IgD-negative memory B cell (primary cell): ENCODE measurements at regions not wholly inside any gene's neighbourhood (a gene's known extent, or its start where the extent isn't known, plus 50 kb on each side); places are given as distances from the start of the nearest gene placed in this dataset.
"Not testable (repeated sequence)": the region's sequence is repeated elsewhere in the genome, so short reads cannot be mapped to it uniquely, and the experiment has no call there.

Experiments
- H3K27ac Mint-ChIP-seq, 3 donors: one replicate each; pipeline ENCODE4 v1.8.0; 2020 to 2022; ENCODE audit warnings: mild to moderate bottlenecking in 3 of 3, mixed read lengths in 3 of 3, moderate library complexity in 1 of 3
- H3K27me3 Mint-ChIP-seq: one replicate; pipeline ENCODE4 v1.8.0; 2021; ENCODE audit warnings: mixed read lengths
- H3K36me3 Mint-ChIP-seq: one replicate; pipeline ENCODE4 v1.8.0; 2020; ENCODE audit warnings: mild to moderate bottlenecking, mixed read lengths
- H3K4me1 Mint-ChIP-seq, 3 donors: one replicate each; pipeline ENCODE4 v1.8.0; 2020 to 2022; ENCODE audit warnings: mixed read lengths in 3 of 3, mild to moderate bottlenecking in 1 of 3
- H3K4me3 Mint-ChIP-seq, 4 donors: one replicate each; pipeline ENCODE4 v1.8.0; 2020 to 2022; ENCODE audit warnings: mild to moderate bottlenecking in 4 of 4, mixed read lengths in 4 of 4, moderate library complexity in 3 of 4
- H3K9me3 Mint-ChIP-seq, 3 donors: one replicate each; pipeline ENCODE4 v1.8.0; 2020 to 2021; ENCODE audit warnings: mixed read lengths in 3 of 3, mild to moderate bottlenecking in 1 of 3

DNA sequence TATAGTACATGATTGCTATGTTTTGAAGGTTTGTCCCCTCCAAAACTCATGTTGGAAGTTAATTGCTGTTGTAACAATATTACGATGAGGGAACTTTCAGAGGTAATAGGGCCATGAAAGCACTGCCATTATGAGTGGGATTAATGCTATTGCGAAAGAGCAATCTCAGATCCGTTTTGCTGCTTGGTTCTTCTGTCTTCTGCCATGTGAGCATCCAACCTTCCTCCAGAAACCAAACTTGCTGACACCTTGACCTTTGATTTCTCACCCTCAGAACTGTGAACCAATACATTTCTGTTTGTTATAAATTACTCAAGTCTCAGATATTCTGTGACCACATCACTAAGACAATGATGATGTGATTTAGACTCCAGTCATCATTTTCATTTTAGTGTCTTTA, 2590.9 kb downstream of the PCDH9 start:
- no peaks in the 10 kb centered on the region for H3K27me3 Mint-ChIP-seq
- no peak overlapping the region for H3K4me3 Mint-ChIP-seq
- H3K9me3 Mint-ChIP-seq: peaks cover 0 to 10% (median 2%) of the 10 kb centered on the region in 3 donors
- H3K4me1 Mint-ChIP-seq: no peaks in the 10 kb centered on the region
- no peak overlapping the region for H3K27ac Mint-ChIP-seq
- no peaks in the 10 kb centered on the region for H3K36me3 Mint-ChIP-seq

DNA sequence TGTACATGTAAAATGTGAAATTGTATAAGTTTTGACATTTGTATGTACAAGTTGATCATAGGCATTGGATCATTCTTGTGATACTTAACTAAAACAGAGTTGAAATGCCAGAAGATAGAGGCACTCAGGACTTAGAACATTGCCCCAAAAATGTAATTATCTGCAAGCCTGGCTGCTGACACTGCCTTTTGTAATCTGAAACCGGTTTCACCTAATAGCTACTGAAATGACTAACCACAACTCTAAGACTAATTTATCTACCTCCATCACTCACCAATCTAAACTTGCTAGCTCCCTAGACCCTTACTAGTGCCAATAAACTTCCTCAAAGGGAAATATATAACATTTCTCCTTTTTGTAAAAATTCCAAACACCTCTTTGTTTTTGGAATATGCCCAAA, 2596.2 kb downstream of the PCDH9 start:
- Mint-ChIP-seq H3K9me3 (peaks cover 0 to 2% (median 0%) of the 10 kb centered on the region in 3 donors), H3K36me3 (no peaks in the 10 kb centered on the region), H3K27me3 (no peaks in the 10 kb centered on the region), H3K4me1 (no peaks in the 10 kb centered on the region), H3K27ac (no peak overlapping the region), H3K4me3 (no peak overlapping the region)

DNA sequence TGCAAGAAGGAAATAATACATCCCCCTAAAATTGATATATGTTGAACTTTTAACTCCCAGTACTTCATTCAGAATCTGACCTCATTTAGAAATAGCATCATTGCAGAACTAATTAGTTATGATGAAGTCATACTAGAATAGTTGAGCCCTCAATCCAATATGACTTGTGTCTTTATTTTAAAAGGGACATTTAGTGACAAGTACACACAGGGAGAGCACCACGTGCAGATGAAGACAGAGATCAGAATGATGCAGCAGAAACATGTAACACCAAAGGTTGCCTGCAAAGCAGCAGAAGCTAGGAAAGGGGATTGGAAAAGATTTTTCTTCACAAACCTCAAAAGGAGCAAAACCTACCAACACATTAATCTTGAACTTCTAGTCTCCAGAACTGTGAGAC, 2602.5 kb downstream of the PCDH9 start:
- no peaks in the 10 kb centered on the region for H3K27me3 Mint-ChIP-seq
- no peak overlapping the region for H3K4me3 Mint-ChIP-seq
- H3K9me3 Mint-ChIP-seq: peaks cover 0 to 2% (median 0%) of the 10 kb centered on the region in 3 donors
- H3K27ac Mint-ChIP-seq: no peak overlapping the region
- H3K4me1 Mint-ChIP-seq: no peaks in the 10 kb centered on the region
- no peaks in the 10 kb centered on the region for H3K36me3 Mint-ChIP-seq

DNA sequence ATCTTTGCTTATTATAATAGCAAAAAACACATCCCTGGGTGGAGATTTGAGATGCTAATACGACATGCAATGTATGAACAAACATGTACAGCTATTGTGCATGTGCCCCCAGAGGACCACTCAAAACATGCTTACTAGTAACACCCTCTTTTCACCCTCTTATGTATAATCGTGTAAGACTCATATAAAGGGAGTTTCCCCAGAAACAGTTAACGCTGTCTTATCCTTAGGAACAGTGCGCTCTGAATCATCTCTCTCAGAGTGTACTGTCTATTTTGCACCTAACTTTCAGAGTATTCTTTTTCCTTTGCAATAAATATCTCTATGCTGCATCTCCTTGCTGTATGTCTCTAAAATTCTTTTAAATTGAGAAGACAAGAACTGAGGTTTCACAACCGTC, 2604.0 kb downstream of the PCDH9 start:
- no peaks in the 10 kb centered on the region for H3K4me1 Mint-ChIP-seq
- no peaks in the 10 kb centered on the region for H3K27me3 Mint-ChIP-seq
- peaks cover 0 to 2% (median 0%) of the 10 kb centered on the region in 3 donors for H3K9me3 Mint-ChIP-seq
- H3K4me3 Mint-ChIP-seq: no peak overlapping the region
- no peak overlapping the region for H3K27ac Mint-ChIP-seq
- H3K36me3 Mint-ChIP-seq: no peaks in the 10 kb centered on the region

DNA sequence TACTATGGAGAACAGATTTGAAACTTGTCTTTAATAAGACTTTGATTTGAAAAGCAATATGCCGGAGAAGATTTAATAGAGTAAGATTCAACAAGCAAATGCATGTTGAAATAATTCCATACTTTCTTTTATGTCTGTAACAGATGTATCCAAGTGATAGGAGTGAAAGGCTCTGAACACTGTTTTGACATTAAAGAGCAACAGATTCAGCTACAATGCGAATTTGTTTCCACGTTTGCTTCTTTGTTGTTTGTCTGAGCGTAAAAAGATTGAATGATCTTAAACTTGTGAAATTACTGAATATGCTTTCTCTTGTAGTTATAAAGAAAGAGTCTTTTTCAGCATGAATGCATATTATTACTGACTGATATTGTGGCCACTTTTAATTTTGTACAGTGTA, 2612.9 kb downstream of the PCDH9 start:
- H3K4me1 Mint-ChIP-seq: no peaks in the 10 kb centered on the region
- no peak overlapping the region for H3K4me3 Mint-ChIP-seq
- H3K36me3 Mint-ChIP-seq: no peaks in the 10 kb centered on the region
- no peaks in the 10 kb centered on the region for H3K27me3 Mint-ChIP-seq
- H3K9me3 Mint-ChIP-seq: peaks cover 1 to 14% (median 3%) of the 10 kb centered on the region in 3 donors
- H3K27ac Mint-ChIP-seq: no peak overlapping the region

DNA sequence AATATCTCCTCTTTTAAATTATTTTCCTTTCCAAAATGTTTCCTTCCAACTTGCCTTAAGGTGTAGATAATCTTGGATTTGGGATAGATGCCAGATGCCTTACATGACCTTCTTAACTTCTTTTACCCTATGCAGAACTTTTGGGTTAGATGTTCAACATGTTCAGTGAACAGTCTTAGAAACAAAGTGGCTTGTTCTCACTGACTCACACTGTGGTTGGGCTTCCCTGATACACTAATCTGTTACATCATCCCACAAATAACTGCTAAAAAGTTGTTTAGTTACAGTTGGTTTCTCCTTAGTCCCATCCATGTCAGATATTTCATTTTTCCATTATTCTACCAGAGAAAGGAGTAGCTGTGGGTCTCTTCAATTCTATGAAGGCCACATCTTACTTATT, 2638.2 kb downstream of the PCDH9 start:
- Mint-ChIP-seq H3K4me3 (no peak overlapping the region), H3K36me3 (no peaks in the 10 kb centered on the region), H3K27ac (no peak overlapping the region), H3K9me3 (peaks cover 0 to 6% (median 4%) of the 10 kb centered on the region in 3 donors), H3K4me1 (no peaks in the 10 kb centered on the region), H3K27me3 (no peaks in the 10 kb centered on the region)

DNA sequence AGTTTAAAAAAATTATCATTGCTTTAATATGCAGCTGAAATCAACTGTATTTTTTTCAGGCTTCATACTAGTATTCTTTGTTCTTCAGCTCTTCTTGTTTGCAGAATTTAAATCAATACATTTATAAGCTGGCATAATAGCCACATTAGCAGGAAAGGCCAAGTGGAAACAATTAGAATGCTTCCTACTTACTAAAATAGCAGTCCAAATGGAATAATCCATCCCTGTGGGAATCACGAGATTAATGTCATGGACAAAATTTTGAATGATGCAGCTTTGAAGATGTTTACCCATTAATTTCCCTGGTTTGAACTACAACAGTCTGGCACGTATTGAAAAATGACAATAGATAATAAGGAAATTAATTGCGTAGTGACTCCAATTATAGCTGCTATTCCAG, 2650.8 kb downstream of the PCDH9 start:
- H3K36me3 Mint-ChIP-seq: no peaks in the 10 kb centered on the region
- H3K9me3 Mint-ChIP-seq: peaks cover 2 to 4% (median 3%) of the 10 kb centered on the region in 3 donors
- H3K27me3 Mint-ChIP-seq: no peaks in the 10 kb centered on the region
- H3K27ac Mint-ChIP-seq: no peak overlapping the region
- no peaks in the 10 kb centered on the region for H3K4me1 Mint-ChIP-seq
- H3K4me3 Mint-ChIP-seq: no peak overlapping the region

DNA sequence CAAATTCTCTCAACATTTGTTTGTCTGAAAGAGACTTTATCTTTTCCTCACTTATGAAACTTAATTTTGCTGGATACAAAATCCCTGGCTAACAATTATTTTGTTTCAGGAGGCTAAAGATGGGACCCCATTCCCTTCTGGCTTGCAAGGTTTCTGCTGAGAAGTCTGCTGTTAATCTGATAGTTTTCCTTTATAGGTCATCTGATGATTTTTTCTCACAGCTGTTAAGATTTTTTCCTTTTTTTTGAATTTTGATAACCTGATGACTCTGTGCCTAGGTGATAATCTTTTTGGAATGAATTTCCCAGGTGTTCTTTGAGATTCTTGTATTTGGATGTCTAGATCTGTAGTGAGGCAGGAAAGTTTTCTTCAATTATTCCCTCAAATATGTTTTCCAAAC, 2661.4 kb downstream of the PCDH9 start:
- no peaks in the 10 kb centered on the region for H3K4me1 Mint-ChIP-seq
- no peaks in the 10 kb centered on the region for H3K27me3 Mint-ChIP-seq
- no peak overlapping the region for H3K27ac Mint-ChIP-seq
- no peak overlapping the region for H3K4me3 Mint-ChIP-seq
- no peaks in the 10 kb centered on the region for H3K36me3 Mint-ChIP-seq
- H3K9me3 Mint-ChIP-seq: peaks cover 2 to 15% (median 10%) of the 10 kb centered on the region in 3 donors

DNA sequence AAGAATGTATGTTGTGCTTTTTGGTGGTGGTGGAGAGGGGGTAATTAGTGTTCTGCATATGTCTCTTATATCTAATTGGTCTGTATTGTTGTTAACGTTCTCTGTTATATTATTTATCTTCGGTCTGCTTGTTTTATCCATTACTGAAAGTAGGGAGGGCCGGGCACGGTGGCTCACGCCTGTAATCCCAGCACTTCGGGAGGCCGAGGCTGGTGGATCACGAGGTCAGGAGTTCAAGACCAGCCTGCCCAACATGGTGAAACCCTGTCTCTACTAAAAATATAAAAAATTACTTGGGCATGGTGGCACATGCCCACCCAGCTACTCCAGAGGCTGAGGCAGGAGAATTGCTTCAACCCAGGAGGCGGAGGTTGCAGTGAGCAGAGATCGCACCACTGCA, 2672.1 kb downstream of the PCDH9 start:
- not testable (repeated sequence) for H3K9me3 Mint-ChIP-seq, H3K4me1 Mint-ChIP-seq, H3K4me3 Mint-ChIP-seq, H3K36me3 Mint-ChIP-seq, H3K27ac Mint-ChIP-seq, H3K27me3 Mint-ChIP-seq

DNA sequence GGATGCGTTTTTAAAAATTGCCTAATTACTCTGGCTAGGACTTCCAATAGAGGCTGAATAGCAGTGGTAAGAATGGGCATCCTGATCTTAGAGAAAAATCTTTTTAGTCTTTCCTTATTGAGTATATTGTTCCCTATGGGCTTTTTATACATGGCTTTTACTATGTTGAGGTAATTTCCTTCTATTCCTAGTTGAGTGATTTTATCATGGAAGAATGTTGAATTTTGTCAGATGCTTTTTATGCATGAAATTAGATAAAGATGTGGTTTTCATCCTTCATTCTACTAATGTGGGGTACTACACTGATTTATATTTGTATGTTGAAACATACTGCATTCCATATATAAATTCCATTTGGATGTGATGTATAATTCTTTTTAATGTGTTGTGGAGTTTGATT, 2673.8 kb downstream of the PCDH9 start:
- H3K36me3 Mint-ChIP-seq: no peaks in the 10 kb centered on the region
- H3K9me3 Mint-ChIP-seq: peaks cover 0 to 10% (median 2%) of the 10 kb centered on the region in 3 donors
- H3K4me1 Mint-ChIP-seq: no peaks in the 10 kb centered on the region
- H3K4me3 Mint-ChIP-seq: no peak overlapping the region
- no peak overlapping the region for H3K27ac Mint-ChIP-seq
- no peaks in the 10 kb centered on the region for H3K27me3 Mint-ChIP-seq

DNA sequence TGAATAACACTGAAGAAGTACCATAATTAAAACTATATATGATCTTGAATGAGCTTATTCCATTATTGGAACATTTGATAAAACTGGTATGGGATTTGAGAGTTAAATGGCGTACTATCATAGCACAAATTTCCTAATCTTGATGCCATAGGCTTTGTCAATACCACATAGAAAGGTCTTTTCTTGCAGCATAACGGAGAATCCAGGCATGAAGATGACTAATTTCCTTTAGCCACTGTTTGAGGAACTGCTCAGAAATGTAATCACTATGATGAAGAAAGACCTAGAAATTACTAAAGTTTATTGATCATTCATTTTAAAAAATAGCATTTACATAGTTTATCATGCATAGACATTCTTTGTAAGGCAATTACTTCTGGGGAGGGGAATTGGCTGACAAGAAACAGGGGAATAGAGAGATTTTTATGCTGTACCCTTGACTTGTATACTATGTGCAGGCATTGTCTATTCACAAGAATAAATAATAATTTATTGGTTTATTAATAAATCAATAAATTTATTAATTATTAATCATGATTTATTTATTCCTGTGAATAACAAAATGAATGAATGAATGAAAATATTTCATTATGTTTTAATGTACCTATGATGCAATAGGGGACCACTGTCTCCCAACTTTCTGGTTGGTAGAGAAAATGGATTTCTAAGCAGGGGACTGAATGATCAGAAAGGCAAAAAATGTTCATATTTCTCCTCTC, 2676.6 kb downstream of the PCDH9 start:
- Mint-ChIP-seq H3K27me3 (no peaks in the 10 kb centered on the region), H3K36me3 (no peaks in the 10 kb centered on the region), H3K4me3 (no peak overlapping the region), H3K9me3 (peaks cover 0 to 10% (median 6%) of the 10 kb centered on the region in 3 donors), H3K4me1 (no peaks in the 10 kb centered on the region), H3K27ac (no peak overlapping the region)

DNA sequence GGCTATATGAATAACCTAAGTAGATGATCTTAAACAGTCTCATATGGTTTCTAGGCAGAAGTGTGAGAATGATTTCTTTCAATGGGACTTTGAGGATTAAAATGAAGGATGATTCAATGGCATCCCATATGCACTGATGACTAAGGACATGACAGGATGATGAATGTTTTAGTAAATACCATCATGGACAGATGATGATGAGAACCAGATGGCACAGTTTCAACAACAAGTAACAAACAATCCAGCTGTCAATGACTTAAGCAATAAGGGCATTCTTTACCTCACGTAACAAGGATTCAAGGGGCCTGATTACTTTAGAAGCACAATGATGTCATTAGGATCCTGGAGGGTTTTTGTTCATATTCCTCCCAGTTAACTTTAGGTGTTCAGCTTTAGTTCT, 2678.4 kb downstream of the PCDH9 start:
- Mint-ChIP-seq H3K36me3 (no peaks in the 10 kb centered on the region), H3K4me3 (no peak overlapping the region), H3K27me3 (no peaks in the 10 kb centered on the region), H3K27ac (no peak overlapping the region), H3K9me3 (peaks cover 0 to 7% (median 5%) of the 10 kb centered on the region in 3 donors), H3K4me1 (peaks cover 0 to 1% (median 0%) of the 10 kb centered on the region in 3 donors)

DNA sequence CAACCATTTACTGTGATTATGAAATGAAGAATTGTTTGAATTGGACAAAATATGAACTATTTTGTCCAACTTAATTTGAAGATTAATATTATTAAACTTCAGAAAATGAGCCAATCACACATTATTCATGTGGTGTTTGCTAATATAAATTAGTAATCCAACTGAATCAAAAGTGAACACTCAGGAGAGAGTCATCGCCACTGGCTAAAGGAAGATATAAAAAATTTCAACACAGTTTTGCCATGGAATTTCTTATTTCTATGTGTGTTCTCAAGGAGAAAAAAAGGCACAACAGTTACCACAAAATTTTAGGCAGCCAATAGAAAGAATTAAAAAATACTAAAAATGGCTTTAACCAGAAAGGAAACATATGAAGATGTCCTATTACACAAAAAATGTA, 2683.8 kb downstream of the PCDH9 start:
- Mint-ChIP-seq H3K9me3 (peaks cover 0 to 12% (median 0%) of the 10 kb centered on the region in 3 donors), H3K4me3 (no peak overlapping the region), H3K36me3 (no peaks in the 10 kb centered on the region), H3K27me3 (no peaks in the 10 kb centered on the region), H3K27ac (no peak overlapping the region), H3K4me1 (peaks cover 0 to 1% (median 0%) of the 10 kb centered on the region in 3 donors)

DNA sequence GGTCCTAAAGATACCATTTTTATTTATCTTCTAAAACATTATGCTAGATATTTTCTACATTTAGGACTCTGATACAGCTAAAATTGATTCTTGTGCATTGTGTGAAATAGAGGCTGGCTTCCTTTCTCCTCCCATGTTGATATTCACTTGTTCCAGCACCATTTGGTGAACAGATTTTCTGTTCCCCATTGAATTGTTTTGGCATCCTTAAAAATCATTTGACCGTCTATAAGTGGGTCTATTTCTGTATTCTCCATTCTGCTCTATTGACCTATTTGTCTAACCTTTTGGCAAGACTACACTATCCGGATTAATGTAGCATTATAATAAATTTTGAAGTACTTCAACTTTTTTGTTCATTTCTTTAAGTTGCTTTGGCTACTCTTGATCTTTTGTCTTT, 2689.2 kb downstream of the PCDH9 start:
- no peak overlapping the region for H3K4me3 Mint-ChIP-seq
- peaks cover 0 to 5% (median 0%) of the 10 kb centered on the region in 3 donors for H3K9me3 Mint-ChIP-seq
- no peak overlapping the region for H3K27ac Mint-ChIP-seq
- no peaks in the 10 kb centered on the region for H3K27me3 Mint-ChIP-seq
- no peaks in the 10 kb centered on the region for H3K36me3 Mint-ChIP-seq
- H3K4me1 Mint-ChIP-seq: no peaks in the 10 kb centered on the region

DNA sequence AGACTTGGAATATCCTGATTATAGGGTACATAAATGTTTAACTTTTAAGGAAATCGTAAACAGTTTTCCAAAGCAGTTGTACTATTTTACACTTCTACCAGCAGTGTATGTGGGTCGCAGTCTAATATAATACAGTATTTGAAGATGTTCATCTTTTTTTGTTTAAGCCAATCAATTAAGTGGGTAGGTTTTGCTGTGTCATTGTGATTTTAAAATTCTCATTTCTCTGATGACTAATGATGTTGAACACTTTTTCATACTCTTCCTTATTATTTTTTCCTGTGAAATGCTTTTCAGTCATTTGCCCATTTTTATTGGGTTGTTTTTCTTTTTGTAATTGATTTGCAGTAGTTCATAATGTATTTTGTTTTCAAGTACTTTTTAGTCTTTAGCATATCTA, 2689.7 kb downstream of the PCDH9 start:
- no peak overlapping the region for H3K4me3 Mint-ChIP-seq

DNA sequence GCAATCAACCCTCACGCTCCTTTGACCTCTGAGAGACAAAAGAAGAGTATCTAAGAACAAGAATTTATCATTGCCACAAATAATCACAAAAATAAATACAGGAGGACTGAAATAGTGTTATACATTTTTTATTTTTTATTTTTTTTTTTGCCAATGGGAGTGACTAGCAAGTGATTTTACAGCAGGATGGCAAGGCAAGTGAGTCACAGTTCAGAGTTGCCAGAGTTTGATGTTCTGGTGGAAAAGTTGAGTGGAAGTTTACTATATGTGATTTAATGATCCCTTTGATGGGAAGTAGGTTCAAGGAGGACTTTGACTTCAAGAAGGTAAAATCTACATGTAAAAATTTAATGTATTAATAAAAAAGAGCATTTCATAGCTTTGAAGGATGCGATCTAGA, 2691.4 kb downstream of the PCDH9 start:
- Mint-ChIP-seq H3K4me1 (no peaks in the 10 kb centered on the region), H3K4me3 (no peak overlapping the region), H3K9me3 (peaks cover 0 to 3% (median 0%) of the 10 kb centered on the region in 3 donors), H3K36me3 (no peaks in the 10 kb centered on the region), H3K27me3 (no peaks in the 10 kb centered on the region), H3K27ac (no peak overlapping the region)

More for the DNA sequence above, 2689.7 kb downstream of the PCDH9 start:
- Mint-ChIP-seq H3K9me3 (peaks cover 0 to 5% (median 0%) of the 10 kb centered on the region in 3 donors), H3K36me3 (no peaks in the 10 kb centered on the region), H3K27ac (no peak overlapping the region), H3K27me3 (no peaks in the 10 kb centered on the region), H3K4me1 (no peaks in the 10 kb centered on the region)
